ENCODE measurements at regions not wholly inside any gene's neighbourhood (a gene's known extent, or its start where the extent isn't known, plus 50 kb on each side); places are given as distances from the start of the nearest gene placed in this dataset.

- no peak for TF ChIP-seq POLR2AphosphoS5 (IDR thresholded peaks at IDR 0.05; ENCODE audit: low read depth, low read length)
- no peak for TF ChIP-seq TAF1 (IDR thresholded peaks at IDR 0.05; ENCODE audit: borderline replicate concordance, insufficient read depth, low read length)
These were observed 437.2 kb downstream of the PCNX1 start for GRCh38 chr14:71344506-71344905.
